Peyer's patch (tissue), 4 donors: ENCODE measurements at regions not wholly inside any gene's neighbourhood (a gene's known extent, or its start where the extent isn't known, plus 50 kb on each side); places are given as distances from the start of the nearest gene placed in this dataset.

ENCODE experiments used
- DNase-seq, 3 donors: peaks; one replicate each; pipeline ENCODE4 v3.0.0-alpha.2; 2017 to 2019
- H3K27ac ChIP-seq, 4 donors: fragments of 200-600 bp; sonication (generic); one replicate each; pipeline ENCODE4 v1.5.1; 2016 to 2019
- H3K27me3 ChIP-seq, 2 donors: fragments of 200-600 bp; sonication (generic); one replicate each; pipeline ENCODE4 v1.5.1; 2019
- H3K36me3 ChIP-seq, 3 donors: fragments of 200-600 bp; sonication (generic); one replicate each; pipeline ENCODE4 v1.5.1; 2016 to 2019
- H3K4me1 ChIP-seq, 4 donors: fragments of 200-600 bp; sonication (generic); one replicate each; pipeline ENCODE4 v1.5.1; 2016 to 2019
- H3K4me3 ChIP-seq, 4 donors: fragments of 200-600 bp; sonication (generic); 1 replicate in 3 of 4; 2 replicates in 1 of 4; pipeline ENCODE4 v1.5.1; 2016 to 2019; ENCODE audit warnings: mild to moderate bottlenecking in 1 of 4
- H3K9me3 ChIP-seq, 4 donors: fragments of 200-600 bp; sonication (generic); one replicate each; pipeline ENCODE4 v1.5.1; 2016 to 2019; ENCODE audit warnings: mild to moderate bottlenecking in 1 of 4
- POLR2A ChIP-seq, 2 donors: fragments of 450-650 bp; IDR thresholded peaks; one replicate each; pipeline ENCODE4 v1.5.1; 2017; ENCODE audit warnings: antibody characterized with exemption in 2 of 2, mild to moderate bottlenecking in 2 of 2, moderate library complexity in 2 of 2
- TF ChIP-seq, protein P1 (sequence below), 6 experiments: fragments of 450-650 bp in 4 of 6; fragments of 200-600 bp in 2 of 6; sonication (generic) in 1 of 6; IDR thresholded peaks; one replicate each; pipeline ENCODE4 v1.5.1; 2017 to 2019; ENCODE audit warnings: antibody characterized with exemption in 6 of 6, mild to moderate bottlenecking in 3 of 6, moderate library complexity in 1 of 6

DNA sequence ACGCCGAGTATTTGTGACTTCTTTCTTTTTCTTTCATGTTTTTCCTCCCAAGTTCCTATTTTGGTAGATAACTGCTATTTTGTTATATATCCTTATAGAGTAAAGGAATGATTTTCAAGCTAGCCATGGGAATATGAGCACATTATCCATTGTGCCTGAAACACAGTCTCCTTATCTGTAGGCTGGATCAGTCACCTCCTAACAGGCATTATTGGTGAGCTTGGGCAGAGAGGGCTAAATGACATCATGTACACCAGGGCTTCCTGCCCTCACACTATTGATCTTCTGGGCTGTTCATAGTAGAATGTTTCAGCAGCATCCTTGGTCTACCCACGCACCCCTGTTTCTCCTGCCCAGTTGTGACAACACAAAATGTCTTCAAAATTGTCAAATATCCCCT, 88.1 kb upstream of the CTBP2 start:
- Histone ChIP-seq H3K27ac (no peak overlapping the region), H3K27me3 (no peaks in the 10 kb centered on the region), H3K4me3 (no peak overlapping the region), H3K4me1 (no peaks in the 10 kb centered on the region), H3K9me3 (peaks cover 0 to 3% (median 0%) of the 10 kb centered on the region in 4 donors), H3K36me3 (no peaks in the 10 kb centered on the region)
- TF ChIP-seq POLR2A (IDR thresholded peaks at IDR 0.05), result no peak
- TF ChIP-seq, protein P1, sequence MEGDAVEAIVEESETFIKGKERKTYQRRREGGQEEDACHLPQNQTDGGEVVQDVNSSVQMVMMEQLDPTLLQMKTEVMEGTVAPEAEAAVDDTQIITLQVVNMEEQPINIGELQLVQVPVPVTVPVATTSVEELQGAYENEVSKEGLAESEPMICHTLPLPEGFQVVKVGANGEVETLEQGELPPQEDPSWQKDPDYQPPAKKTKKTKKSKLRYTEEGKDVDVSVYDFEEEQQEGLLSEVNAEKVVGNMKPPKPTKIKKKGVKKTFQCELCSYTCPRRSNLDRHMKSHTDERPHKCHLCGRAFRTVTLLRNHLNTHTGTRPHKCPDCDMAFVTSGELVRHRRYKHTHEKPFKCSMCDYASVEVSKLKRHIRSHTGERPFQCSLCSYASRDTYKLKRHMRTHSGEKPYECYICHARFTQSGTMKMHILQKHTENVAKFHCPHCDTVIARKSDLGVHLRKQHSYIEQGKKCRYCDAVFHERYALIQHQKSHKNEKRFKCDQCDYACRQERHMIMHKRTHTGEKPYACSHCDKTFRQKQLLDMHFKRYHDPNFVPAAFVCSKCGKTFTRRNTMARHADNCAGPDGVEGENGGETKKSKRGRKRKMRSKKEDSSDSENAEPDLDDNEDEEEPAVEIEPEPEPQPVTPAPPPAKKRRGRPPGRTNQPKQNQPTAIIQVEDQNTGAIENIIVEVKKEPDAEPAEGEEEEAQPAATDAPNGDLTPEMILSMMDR (IDR thresholded peaks at IDR 0.05), result no peak
- no peak for DNase-seq

DNA sequence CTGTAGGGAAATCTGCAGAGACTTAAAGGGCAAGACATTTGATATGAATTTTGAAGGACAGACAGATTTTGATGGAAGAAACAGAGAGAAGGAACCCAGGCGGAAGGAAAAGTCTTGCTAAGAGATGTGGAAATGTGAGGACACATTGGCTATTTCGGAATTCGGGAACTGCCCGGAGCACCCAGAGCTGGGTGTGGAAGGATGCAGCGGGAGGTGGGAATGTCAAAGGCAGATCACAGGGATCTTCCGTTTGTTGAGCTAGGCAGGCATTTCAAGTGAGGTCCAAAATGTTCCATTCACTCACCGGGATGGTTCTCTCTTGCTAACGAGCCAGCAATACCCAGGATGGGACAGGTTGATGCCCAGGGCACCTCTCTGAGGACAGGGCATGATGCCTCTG, 87.2 kb upstream of the CTBP2 start:
- no peak for TF ChIP-seq POLR2A (IDR thresholded peaks at IDR 0.05)
- TF ChIP-seq, protein P1 (IDR thresholded peaks at IDR 0.05), result no peak
- H3K9me3 ChIP-seq, result peaks cover 0 to 3% (median 0%) of the 10 kb centered on the region in 4 donors
- H3K27ac ChIP-seq, result no peak overlapping the region
- no peaks in the 10 kb centered on the region for H3K36me3 ChIP-seq
- no peak for DNase-seq
- H3K4me3 ChIP-seq, result no peak overlapping the region
- no peaks in the 10 kb centered on the region for H3K27me3 ChIP-seq
- H3K4me1 ChIP-seq, result no peaks in the 10 kb centered on the region

DNA sequence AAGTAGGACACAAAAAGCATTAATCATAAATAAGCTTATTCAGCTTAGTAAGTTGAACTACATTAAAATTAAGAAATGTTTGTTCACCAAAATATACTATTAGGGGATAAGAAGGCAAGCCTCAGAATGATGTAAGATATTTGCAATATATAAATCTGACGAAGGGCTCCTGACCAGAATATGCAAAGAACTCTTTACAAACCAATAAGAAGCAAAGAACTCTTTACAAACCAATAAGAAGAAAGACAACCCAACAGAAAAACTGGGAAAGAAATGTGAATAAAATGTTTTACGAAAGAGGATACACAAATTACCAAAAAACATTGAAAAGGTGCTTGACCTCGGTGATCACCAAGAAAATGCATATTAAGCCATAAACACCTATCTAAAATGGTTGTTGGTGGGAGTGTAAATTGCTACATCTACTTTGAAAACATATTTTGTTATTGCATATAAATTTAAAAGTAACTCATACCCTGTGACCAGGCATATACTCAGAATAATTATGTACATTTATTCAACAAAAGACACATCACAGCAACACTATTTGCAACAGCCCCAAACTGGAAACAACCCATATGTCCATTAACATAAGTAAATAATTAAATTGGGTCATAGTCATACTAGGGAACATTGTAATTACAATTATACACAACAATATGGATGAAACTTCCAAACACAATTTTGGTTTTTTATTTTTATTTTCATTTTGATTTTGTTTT, 83.3 kb upstream of the CTBP2 start:
- DNase-seq, result no peak
- TF ChIP-seq POLR2A (IDR thresholded peaks at IDR 0.05), result no peak
- TF ChIP-seq, protein P1 (IDR thresholded peaks at IDR 0.05), result no peak
- no peaks in the 10 kb centered on the region for H3K9me3 ChIP-seq
- no peaks in the 10 kb centered on the region for H3K4me1 ChIP-seq
- H3K36me3 ChIP-seq, result no peaks in the 10 kb centered on the region
- no peaks in the 10 kb centered on the region for H3K27me3 ChIP-seq
- no peak overlapping the region for H3K27ac ChIP-seq
- H3K4me3 ChIP-seq, result no peak overlapping the region

DNA sequence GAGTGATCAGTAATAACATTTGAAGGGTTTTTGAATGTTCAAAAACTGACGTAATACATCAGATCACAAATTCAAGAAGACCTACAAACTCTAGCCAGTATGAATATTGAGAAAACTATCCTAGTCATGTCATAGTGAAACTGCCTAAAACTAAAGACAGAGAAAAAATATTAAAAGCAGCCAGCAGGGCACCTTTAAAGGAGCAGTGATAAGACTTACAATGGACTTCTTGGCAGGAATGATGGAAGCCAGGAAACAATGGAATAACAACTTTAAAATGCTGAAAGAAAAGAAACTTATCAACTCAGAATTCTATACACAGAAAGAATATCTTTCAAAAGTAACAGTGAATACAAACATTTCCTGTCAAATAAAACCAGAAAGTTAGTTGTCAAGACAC, 78.3 kb upstream of the CTBP2 start:
- H3K36me3 ChIP-seq, result no peaks in the 10 kb centered on the region
- no peak overlapping the region for H3K27ac ChIP-seq
- no peaks in the 10 kb centered on the region for H3K27me3 ChIP-seq
- no peak overlapping the region for H3K4me3 ChIP-seq
- no peaks in the 10 kb centered on the region for H3K9me3 ChIP-seq
- no peak for DNase-seq
- no peaks in the 10 kb centered on the region for H3K4me1 ChIP-seq
- TF ChIP-seq POLR2A (IDR thresholded peaks at IDR 0.05), result no peak
- TF ChIP-seq, protein P1 (IDR thresholded peaks at IDR 0.05), result no peak

DNA sequence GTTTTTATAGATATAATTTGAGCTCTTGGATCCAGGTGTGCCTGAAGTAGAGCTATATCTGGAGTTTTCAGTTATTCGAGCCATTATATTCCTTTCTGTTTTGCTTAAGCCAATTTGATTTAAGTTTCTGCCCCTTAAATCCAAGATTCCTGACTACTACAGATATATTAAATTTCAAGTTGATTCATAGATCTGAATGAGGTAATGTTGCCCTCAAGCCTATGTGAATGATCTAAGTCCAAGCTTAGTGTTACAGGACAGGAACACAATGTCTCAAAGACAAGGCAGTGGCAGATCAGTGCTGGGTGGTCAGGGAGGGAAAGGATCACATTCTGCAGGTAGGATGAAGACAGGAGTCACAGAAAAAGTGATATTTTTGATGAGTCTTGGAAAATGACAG, 75.7 kb upstream of the CTBP2 start:
- H3K36me3 ChIP-seq, result no peaks in the 10 kb centered on the region
- DNase-seq, result no peak
- H3K9me3 ChIP-seq, result no peaks in the 10 kb centered on the region
- TF ChIP-seq, protein P1 (IDR thresholded peaks at IDR 0.05), result no peak
- no peak for TF ChIP-seq POLR2A (IDR thresholded peaks at IDR 0.05)
- H3K27me3 ChIP-seq, result no peaks in the 10 kb centered on the region
- H3K4me1 ChIP-seq, result no peaks in the 10 kb centered on the region
- H3K27ac ChIP-seq, result no peak overlapping the region
- H3K4me3 ChIP-seq, result no peak overlapping the region
